Gastrocnemius medialis (tissue), 4 donors: ENCODE measurements at regions not wholly inside any gene's neighbourhood (a gene's known extent, or its start where the extent isn't known, plus 50 kb on each side); places are given as distances from the start of the nearest gene placed in this dataset.

ENCODE experiments used
- ATAC-seq, 2 donors: fragments of 150-250 bp; one replicate each; pipeline ENCODE4 v1.9.1; 2016
- DNase-seq, 2 donors: peaks; one replicate each; pipeline ENCODE4 v3.0.0-alpha.2; 2019
- H3K27ac ChIP-seq, 4 donors: fragments of 200-600 bp; sonication (generic); 1 replicate in 1 of 4; 2 replicates in 3 of 4; pipeline ENCODE4 v1.5.1; 2016 to 2018; ENCODE audit warnings: mild to moderate bottlenecking in 2 of 4, moderate library complexity in 1 of 4
- H3K27me3 ChIP-seq, 3 donors: fragments of 200-600 bp; sonication (generic) in 2 of 3; 1 replicate in 1 of 3; 2 replicates in 2 of 3; pipeline versions ENCODE4 v1.5.1 to v1.6.0; 2016 to 2019; ENCODE audit warnings: mild to moderate bottlenecking in 1 of 3, moderate library complexity in 1 of 3
- H3K36me3 ChIP-seq, 2 donors: fragments of 200-600 bp; sonication (generic) in 1 of 2; one replicate each; pipeline ENCODE4 v1.5.1; 2017 to 2018
- H3K4me1 ChIP-seq, 2 donors: fragments of 200-600 bp; sonication (generic) in 1 of 2; one replicate each; pipeline ENCODE4 v1.5.1; 2016 to 2017; ENCODE audit warnings: mild to moderate bottlenecking in 2 of 2
- H3K4me3 ChIP-seq, 4 donors: fragments of 200-600 bp; sonication (generic) in 3 of 4; 1 replicate in 1 of 4; 2 replicates in 3 of 4; pipeline ENCODE4 v1.5.1; 2016 to 2019; ENCODE audit warnings: mild to moderate bottlenecking in 2 of 4
- H3K9me3 ChIP-seq, 3 donors: fragments of 200-600 bp; sonication (generic) in 2 of 3; 1 replicate in 1 of 3; 2 replicates in 2 of 3; pipeline ENCODE4 v1.5.1; 2016 to 2019
- CTCF ChIP-seq, 5 experiments: fragments of 450-650 bp in 3 of 5; fragments of 200-600 bp in 2 of 5; sonication (generic) in 2 of 5; IDR thresholded peaks in 4 of 5; conservative IDR thresholded peaks in 1 of 5; 1 replicate in 4 of 5; 2 replicates in 1 of 5; pipeline ENCODE4 v1.5.1; 2016 to 2019; ENCODE audit warnings: antibody characterized with exemption in 5 of 5, mild to moderate bottlenecking in 3 of 5, moderate library complexity in 3 of 5
- POLR2A ChIP-seq, 2 donors: fragments of 450-650 bp; IDR thresholded peaks; one replicate each; pipeline ENCODE4 v1.6.1; 2017; ENCODE audit warnings: antibody characterized with exemption in 2 of 2, mild to moderate bottlenecking in 2 of 2, moderate library complexity in 2 of 2
- in situ Hi-C, 4 donors: fragments of 200-750 bp; cut with MboI; loops; one replicate each; pipeline versions ENCODE4 v1.15.0 to v1.8.0; 2017; ENCODE audit warnings: low sequenced_read_pairs in 4 of 4
- intact Hi-C: fragments of 100-400 bp; cut with DNase I; formaldehyde crosslinking; loops from one replicate; pipeline ENCODE4 v1.15.1; 2023; ENCODE audit warnings: low total_unique reads

GRCh38 chr16:86285421-86285820 is 224.9 kb upstream of the FOXF1 start:
- ATAC-seq (no peak), DNase-seq (no peak)
- intact Hi-C loops (no loop called here), in situ Hi-C loops (no loop called here)
- no peaks in the 10 kb centered on the region for H3K36me3 ChIP-seq
- H3K27me3 ChIP-seq = peaks cover 46 to 65% (median 55%) of the 10 kb centered on the region in 3 donors
- no peaks in the 10 kb centered on the region for H3K9me3 ChIP-seq
- H3K27ac ChIP-seq = no peak overlapping the region
- H3K4me1 ChIP-seq = no peaks in the 10 kb centered on the region
- no peak overlapping the region for H3K4me3 ChIP-seq
- TF ChIP-seq CTCF (IDR thresholded peaks at IDR 0.05 in 4 of 5, conservative IDR thresholded peaks at IDR 0.05 in 1 of 5) (no peak), POLR2A (IDR thresholded peaks at IDR 0.05) (no peak)

GRCh38 chr16:86285938-86286921 is 224.1 kb upstream of the FOXF1 start:
- Histone ChIP-seq H3K4me3 (no peak overlapping the region), H3K27ac (no peak overlapping the region), H3K9me3 (no peaks in the 10 kb centered on the region), H3K27me3 (peaks cover 48 to 73% (median 63%) of the 10 kb centered on the region in 3 donors), H3K36me3 (no peaks in the 10 kb centered on the region), H3K4me1 (no peaks in the 10 kb centered on the region)
- no peak for TF ChIP-seq CTCF (IDR thresholded peaks at IDR 0.05 in 4 of 5, conservative IDR thresholded peaks at IDR 0.05 in 1 of 5)
- TF ChIP-seq POLR2A (IDR thresholded peaks at IDR 0.05) = no peak
- in situ Hi-C loops = no loop called here
- intact Hi-C loops = no loop called here
- DNase-seq (no peak), ATAC-seq (no peak)

GRCh38 chr16:86286991-86287663 is 223.2 kb upstream of the FOXF1 start:
- H3K27ac ChIP-seq = no peak overlapping the region
- ATAC-seq (no peak), DNase-seq (no peak)
- no peaks in the 10 kb centered on the region for H3K4me1 ChIP-seq
- no peaks in the 10 kb centered on the region for H3K9me3 ChIP-seq
- in situ Hi-C loops = no loop called here
- H3K36me3 ChIP-seq = no peaks in the 10 kb centered on the region
- peaks cover 57 to 79% (median 67%) of the 10 kb centered on the region in 3 donors for H3K27me3 ChIP-seq
- intact Hi-C loops = no loop called here
- TF ChIP-seq CTCF (IDR thresholded peaks at IDR 0.05 in 4 of 5, conservative IDR thresholded peaks at IDR 0.05 in 1 of 5) = no peak
- no peak for TF ChIP-seq POLR2A (IDR thresholded peaks at IDR 0.05)
- no peak overlapping the region for H3K4me3 ChIP-seq

- ATAC-seq = no peak
- peaks cover 60 to 77% (median 67%) of the 10 kb centered on the region in 3 donors for H3K27me3 ChIP-seq
- DNase-seq = no peak
- H3K4me1 ChIP-seq = no peaks in the 10 kb centered on the region
- in situ Hi-C loops = no loop called here
- no peak overlapping the region for H3K27ac ChIP-seq
- no peak overlapping the region for H3K4me3 ChIP-seq
- no peaks in the 10 kb centered on the region for H3K36me3 ChIP-seq
- no peak for TF ChIP-seq POLR2A (IDR thresholded peaks at IDR 0.05)
- TF ChIP-seq CTCF (IDR thresholded peaks at IDR 0.05 in 4 of 5, conservative IDR thresholded peaks at IDR 0.05 in 1 of 5) = no peak
- intact Hi-C loops = no loop called here
- no peaks in the 10 kb centered on the region for H3K9me3 ChIP-seq
Observed at GRCh38 chr16:86287664-86288201, 222.6 kb upstream of the FOXF1 start.
